DND-41 (cell line): ENCODE measurements at regions not wholly inside any gene's neighbourhood (a gene's known extent, or its start where the extent isn't known, plus 50 kb on each side); places are given as distances from the start of the nearest gene placed in this dataset.

Source experiments
- ATAC-seq: fragments of 200-7000 bp; cut with Tn5 transposase; 3 replicates; pipeline ENCODE4 v1.9.1; 2021; ENCODE audit warnings: low read depth; ENCODE audit not compliant: insufficient read depth
- DNase-seq: peaks from one replicate; pipeline ENCODE4 v3.0.0-alpha.2; 2020
- H2AFZ ChIP-seq: 2 replicates; pipeline ENCODE4 v1.6.0; 2012; ENCODE audit warnings: low read depth, low read length
- H3K27ac ChIP-seq: 2 replicates; pipeline ENCODE4 v1.5.1; 2012; ENCODE audit warnings: low read length, inconsistent platforms
- H3K27me3 ChIP-seq: fragments of 200-600 bp; sonication (generic); 2 replicates; pipeline ENCODE4 v1.6.0; 2012; ENCODE audit warnings: low read length, mild to moderate bottlenecking, inconsistent platforms; ENCODE audit not compliant: insufficient read depth, poor library complexity
- H3K36me3 ChIP-seq: 2 replicates; pipeline ENCODE4 v1.5.1; 2012; ENCODE audit warnings: low read length, inconsistent platforms; ENCODE audit not compliant: insufficient read depth
- H3K4me1 ChIP-seq: 2 replicates; pipeline ENCODE4 v1.5.1; 2012; ENCODE audit warnings: mild to moderate bottlenecking, low read length; ENCODE audit not compliant: insufficient read depth
- H3K4me2 ChIP-seq: 2 replicates; pipeline ENCODE4 v1.6.0; 2012; ENCODE audit warnings: mild to moderate bottlenecking, moderate library complexity, low read length, inconsistent platforms; ENCODE audit not compliant: insufficient read depth
- H3K4me3 ChIP-seq, 2 experiments: fragments of 200-600 bp in 1 of 2; shearing (Covaris generic) in 1 of 2; 2 replicates each; pipeline ENCODE4 v1.5.1; 2012 to 2016; ENCODE audit warnings: inconsistent platforms in 2 of 2, low read length in 2 of 2, mild to moderate bottlenecking in 2 of 2, low read depth in 1 of 2, moderate library complexity in 1 of 2
- H3K79me2 ChIP-seq: 2 replicates; pipeline ENCODE4 v1.6.0; 2012; ENCODE audit warnings: low read length, inconsistent platforms; ENCODE audit not compliant: insufficient read depth
- H3K9ac ChIP-seq: 2 replicates; pipeline ENCODE4 v1.6.0; 2012; ENCODE audit warnings: low read depth, mild to moderate bottlenecking, inconsistent platforms, low read length, moderate library complexity
- H3K9me3 ChIP-seq: 2 replicates; pipeline ENCODE4 v1.5.1; 2012; ENCODE audit warnings: low read length, moderate library complexity, mild to moderate bottlenecking, inconsistent platforms; ENCODE audit not compliant: insufficient read depth, severe bottlenecking
- H4K20me1 ChIP-seq: 2 replicates; pipeline ENCODE4 v1.6.0; 2012; ENCODE audit warnings: low read length; ENCODE audit not compliant: insufficient read depth
- EZH2 ChIP-seq: IDR thresholded peaks from 3 replicates; pipeline ENCODE4 v1.6.1; 2012; ENCODE audit warnings: borderline replicate concordance, low read depth, mild to moderate bottlenecking, moderate library complexity, low read length, inconsistent platforms; ENCODE audit not compliant: severe bottlenecking
- TF ChIP-seq, protein P1 (sequence below): IDR thresholded peaks from 2 replicates; pipeline ENCODE4 v1.5.1; 2012; ENCODE audit warnings: borderline replicate concordance, low read length, moderate library complexity, mild to moderate bottlenecking; ENCODE audit not compliant: poor library complexity, severe bottlenecking; ENCODE audit errors: extremely low read depth

DNA sequence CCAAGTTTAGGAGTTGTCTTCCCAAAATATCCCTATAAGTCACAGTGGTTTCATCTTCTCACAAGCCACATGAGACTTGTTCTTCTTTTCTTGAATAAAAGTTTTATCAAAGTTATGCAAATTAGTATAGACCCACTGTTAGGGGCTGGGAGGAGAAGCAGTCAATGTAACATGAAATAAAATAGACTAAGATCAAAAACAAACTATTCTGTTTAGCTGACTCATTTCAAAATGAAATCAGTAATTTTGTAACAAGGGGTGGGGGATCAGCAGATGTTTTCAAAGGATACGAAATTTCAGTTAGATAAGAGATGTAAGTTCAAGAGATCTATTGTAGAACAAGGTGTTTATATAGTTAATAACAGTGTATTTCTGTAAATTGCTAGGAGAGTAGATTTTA, 339.6 kb upstream of the PRDM1 start:
- no peak overlapping the region for H3K4me3 ChIP-seq
- ATAC-seq (peak; percentile 37; the same call in 1 of the 3 replicates), DNase-seq (no peak)
- TF ChIP-seq, protein P1, sequence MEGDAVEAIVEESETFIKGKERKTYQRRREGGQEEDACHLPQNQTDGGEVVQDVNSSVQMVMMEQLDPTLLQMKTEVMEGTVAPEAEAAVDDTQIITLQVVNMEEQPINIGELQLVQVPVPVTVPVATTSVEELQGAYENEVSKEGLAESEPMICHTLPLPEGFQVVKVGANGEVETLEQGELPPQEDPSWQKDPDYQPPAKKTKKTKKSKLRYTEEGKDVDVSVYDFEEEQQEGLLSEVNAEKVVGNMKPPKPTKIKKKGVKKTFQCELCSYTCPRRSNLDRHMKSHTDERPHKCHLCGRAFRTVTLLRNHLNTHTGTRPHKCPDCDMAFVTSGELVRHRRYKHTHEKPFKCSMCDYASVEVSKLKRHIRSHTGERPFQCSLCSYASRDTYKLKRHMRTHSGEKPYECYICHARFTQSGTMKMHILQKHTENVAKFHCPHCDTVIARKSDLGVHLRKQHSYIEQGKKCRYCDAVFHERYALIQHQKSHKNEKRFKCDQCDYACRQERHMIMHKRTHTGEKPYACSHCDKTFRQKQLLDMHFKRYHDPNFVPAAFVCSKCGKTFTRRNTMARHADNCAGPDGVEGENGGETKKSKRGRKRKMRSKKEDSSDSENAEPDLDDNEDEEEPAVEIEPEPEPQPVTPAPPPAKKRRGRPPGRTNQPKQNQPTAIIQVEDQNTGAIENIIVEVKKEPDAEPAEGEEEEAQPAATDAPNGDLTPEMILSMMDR: no peak
- no peak for TF ChIP-seq EZH2
- H2AFZ ChIP-seq: 0 out of 2 replicates have a peak overlapping the region, but pooled peaks have one; percentile 41
- H3K27me3 ChIP-seq: no peaks in the 10 kb centered on the region
- H3K4me1 ChIP-seq: peaks cover 16% of the 10 kb centered on the region
- no peak overlapping the region for H3K27ac ChIP-seq
- H3K9ac ChIP-seq: no peak overlapping the region
- no peaks in the 10 kb centered on the region for H4K20me1 ChIP-seq
- H3K9me3 ChIP-seq: no peaks in the 10 kb centered on the region
- H3K4me2 ChIP-seq: no peak overlapping the region
- H3K36me3 ChIP-seq: no peaks in the 10 kb centered on the region
- H3K79me2 ChIP-seq: no peaks in the 10 kb centered on the region

DNA sequence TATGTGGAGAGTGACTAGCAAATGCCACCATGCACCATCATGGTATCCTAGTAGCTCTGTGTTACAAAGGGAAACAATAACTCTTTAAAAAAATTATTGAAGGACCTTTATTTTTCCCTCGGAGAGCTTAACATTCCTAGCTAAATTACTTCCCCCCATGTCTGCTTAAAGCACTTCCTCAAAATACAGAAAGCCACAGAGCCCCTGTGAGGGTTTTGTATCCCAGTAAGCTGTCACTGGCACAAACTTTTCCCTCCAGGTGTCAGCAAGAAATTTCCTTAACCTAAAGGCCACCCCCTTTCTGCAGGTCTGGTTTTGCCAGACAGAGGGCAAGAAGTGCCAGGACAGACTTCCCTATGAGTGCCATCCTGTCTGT, 340.0 kb upstream of the PRDM1 start:
- TF ChIP-seq EZH2: no peak
- TF ChIP-seq, protein P1: no peak
- no peak overlapping the region for H3K27ac ChIP-seq
- DNase-seq: no peak
- H3K4me2 ChIP-seq: no peak overlapping the region
- peaks cover 16% of the 10 kb centered on the region for H3K4me1 ChIP-seq
- ATAC-seq: no peak
- no peak overlapping the region for H3K4me3 ChIP-seq
- no peaks in the 10 kb centered on the region for H4K20me1 ChIP-seq
- no peaks in the 10 kb centered on the region for H3K79me2 ChIP-seq
- H3K36me3 ChIP-seq: no peaks in the 10 kb centered on the region
- 0 out of 2 replicates have a peak overlapping the region, but pooled peaks have one; percentile 41 for H2AFZ ChIP-seq
- no peaks in the 10 kb centered on the region for H3K9me3 ChIP-seq
- no peaks in the 10 kb centered on the region for H3K27me3 ChIP-seq
- no peak overlapping the region for H3K9ac ChIP-seq

- H3K4me1 ChIP-seq: peaks cover 16% of the 10 kb centered on the region
- H3K36me3 ChIP-seq: no peaks in the 10 kb centered on the region
- no peaks in the 10 kb centered on the region for H4K20me1 ChIP-seq
- no peaks in the 10 kb centered on the region for H3K27me3 ChIP-seq
- H3K27ac ChIP-seq: no peak overlapping the region
- no peaks in the 10 kb centered on the region for H3K79me2 ChIP-seq
- no peak overlapping the region for H2AFZ ChIP-seq
- no peak overlapping the region for H3K4me2 ChIP-seq
- ATAC-seq: no peak
- DNase-seq: no peak
- no peak overlapping the region for H3K9ac ChIP-seq
- H3K9me3 ChIP-seq: no peaks in the 10 kb centered on the region
- TF ChIP-seq, protein P1: no peak
- TF ChIP-seq EZH2: no peak
- H3K4me3 ChIP-seq: no peak overlapping the region
Measured at GRCh38 chr6:105745464-105746129, 340.5 kb upstream of the PRDM1 start.
